Uterus (tissue), 3 donors: ENCODE measurements at regions not wholly inside any gene's neighbourhood (a gene's known extent, or its start where the extent isn't known, plus 50 kb on each side); places are given as distances from the start of the nearest gene placed in this dataset.

Experiments
- DNase-seq, 2 donors: peaks; one replicate each; pipeline ENCODE4 v3.0.0-alpha.2; 2019 to 2020
- H3K27ac ChIP-seq, 2 donors: fragments of 200-600 bp; sonication (generic); 1 replicate in 1 of 2; 2 replicates in 1 of 2; pipeline ENCODE4 v1.5.1; 2016 to 2018
- H3K27me3 ChIP-seq, 2 donors: fragments of 200-600 bp; sonication (generic); one replicate each; pipeline ENCODE4 v1.5.1; 2018 to 2019; ENCODE audit warnings: control low read depth in 1 of 2
- H3K36me3 ChIP-seq, 2 donors: fragments of 200-600 bp; sonication (generic); one replicate each; pipeline ENCODE4 v1.5.1; 2019; ENCODE audit warnings: control low read depth in 1 of 2
- H3K4me1 ChIP-seq, 2 donors: fragments of 200-600 bp; sonication (generic); one replicate each; pipeline ENCODE4 v1.5.1; 2018 to 2019; ENCODE audit warnings: control low read depth in 1 of 2
- H3K4me3 ChIP-seq, 2 donors: fragments of 200-600 bp; sonication (generic); 1 replicate in 1 of 2; 2 replicates in 1 of 2; pipeline ENCODE4 v1.5.1; 2018 to 2019; ENCODE audit warnings: mild to moderate bottlenecking in 1 of 2
- H3K9me3 ChIP-seq, 2 donors: fragments of 200-600 bp; sonication (generic); one replicate each; pipeline ENCODE4 v1.5.1; 2019; ENCODE audit warnings: control low read depth in 1 of 2
- POLR2A ChIP-seq, 2 donors: fragments of 450-650 bp; IDR thresholded peaks; one replicate each; pipeline ENCODE4 v1.6.1; 2016; ENCODE audit warnings: antibody characterized with exemption in 2 of 2, mild to moderate bottlenecking in 1 of 2, moderate library complexity in 1 of 2
- intact Hi-C: fragments of 100-400 bp; cut with DNase I; formaldehyde crosslinking; loops from one replicate; pipeline ENCODE4 v1.15.1; 2023; ENCODE audit warnings: low total_unique reads
- TF ChIP-seq, protein P1 (sequence below), 4 experiments: fragments of 200-600 bp in 2 of 4; fragments of 450-650 bp in 2 of 4; sonication (generic) in 2 of 4; IDR thresholded peaks; one replicate each; pipeline ENCODE4 v1.5.1; 2016 to 2019; ENCODE audit warnings: antibody characterized with exemption in 4 of 4, mild to moderate bottlenecking in 2 of 4, moderate library complexity in 1 of 4
- donor health status: DM: yes; HTN: yes; CAD: no.

DNA sequence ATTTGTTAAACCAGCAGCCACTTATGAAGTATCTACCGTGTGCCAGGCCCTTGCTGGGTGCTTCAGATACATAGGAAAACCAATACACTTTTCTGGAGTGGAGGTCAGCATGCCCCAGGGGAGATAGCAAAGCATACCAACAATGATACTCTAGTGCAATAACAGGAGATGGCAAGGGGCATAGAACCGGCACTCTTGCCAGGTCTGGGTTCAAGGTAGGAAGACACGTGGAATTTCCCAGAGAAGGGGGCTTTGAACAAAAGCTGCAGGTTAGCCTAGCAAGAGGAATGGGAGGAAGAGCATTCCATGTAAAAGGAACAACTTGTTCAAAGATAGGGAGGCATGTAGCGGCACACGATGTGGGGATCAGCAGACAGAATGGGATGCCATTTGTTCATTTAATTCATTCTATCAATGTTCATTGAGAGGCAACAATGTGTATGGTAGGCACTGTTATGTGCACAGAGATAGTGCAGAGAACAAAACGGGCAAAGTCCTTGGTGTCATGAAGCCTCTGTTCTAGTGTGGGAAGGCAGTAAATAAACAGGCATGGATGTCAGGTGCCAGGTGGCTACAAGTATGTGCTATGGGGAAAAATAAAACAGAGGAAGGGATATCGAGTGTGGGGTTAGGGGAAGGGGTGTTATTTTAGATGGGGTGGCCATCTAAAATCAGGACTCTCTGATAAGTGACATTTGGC, 162.6 kb upstream of the E2F8 start:
- TF ChIP-seq, protein P1, sequence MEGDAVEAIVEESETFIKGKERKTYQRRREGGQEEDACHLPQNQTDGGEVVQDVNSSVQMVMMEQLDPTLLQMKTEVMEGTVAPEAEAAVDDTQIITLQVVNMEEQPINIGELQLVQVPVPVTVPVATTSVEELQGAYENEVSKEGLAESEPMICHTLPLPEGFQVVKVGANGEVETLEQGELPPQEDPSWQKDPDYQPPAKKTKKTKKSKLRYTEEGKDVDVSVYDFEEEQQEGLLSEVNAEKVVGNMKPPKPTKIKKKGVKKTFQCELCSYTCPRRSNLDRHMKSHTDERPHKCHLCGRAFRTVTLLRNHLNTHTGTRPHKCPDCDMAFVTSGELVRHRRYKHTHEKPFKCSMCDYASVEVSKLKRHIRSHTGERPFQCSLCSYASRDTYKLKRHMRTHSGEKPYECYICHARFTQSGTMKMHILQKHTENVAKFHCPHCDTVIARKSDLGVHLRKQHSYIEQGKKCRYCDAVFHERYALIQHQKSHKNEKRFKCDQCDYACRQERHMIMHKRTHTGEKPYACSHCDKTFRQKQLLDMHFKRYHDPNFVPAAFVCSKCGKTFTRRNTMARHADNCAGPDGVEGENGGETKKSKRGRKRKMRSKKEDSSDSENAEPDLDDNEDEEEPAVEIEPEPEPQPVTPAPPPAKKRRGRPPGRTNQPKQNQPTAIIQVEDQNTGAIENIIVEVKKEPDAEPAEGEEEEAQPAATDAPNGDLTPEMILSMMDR (IDR thresholded peaks at IDR 0.05), result no peak
- TF ChIP-seq POLR2A (IDR thresholded peaks at IDR 0.05), result no peak
- no peaks in the 10 kb centered on the region for H3K4me1 ChIP-seq
- DNase-seq, result no peak

DNA sequence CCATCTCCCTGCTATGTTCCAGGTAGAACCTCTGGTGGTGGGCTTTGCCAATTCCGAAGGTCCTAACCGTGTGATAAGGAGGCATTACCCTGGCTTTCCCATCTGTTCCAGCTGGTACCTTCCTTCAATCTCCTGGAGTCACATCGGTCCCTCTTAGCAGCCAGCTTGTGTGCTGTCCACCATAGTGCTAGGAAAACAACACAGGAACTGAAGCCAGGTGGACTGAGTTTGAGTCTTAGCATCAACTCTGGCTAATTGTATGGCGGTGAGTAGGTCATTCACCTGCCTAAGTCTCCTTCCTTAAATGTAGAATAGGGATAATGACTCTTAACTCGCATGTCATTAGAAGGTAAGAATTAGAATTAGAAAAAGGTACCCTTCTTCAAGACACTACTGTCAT, 159.6 kb upstream of the E2F8 start:
- Histone ChIP-seq H3K4me3 (no peak overlapping the region), H3K4me1 (no peaks in the 10 kb centered on the region), H3K36me3 (no peaks in the 10 kb centered on the region), H3K9me3 (no peaks in the 10 kb centered on the region), H3K27ac (no peak overlapping the region), H3K27me3 (no peaks in the 10 kb centered on the region)
- TF ChIP-seq POLR2A (IDR thresholded peaks at IDR 0.05), result no peak
- TF ChIP-seq, protein P1 (IDR thresholded peaks at IDR 0.05), result no peak
- no peak for DNase-seq
- intact Hi-C loops, result no loop called here

More for the DNA sequence above, 162.6 kb upstream of the E2F8 start:
- Histone ChIP-seq H3K4me3 (no peak overlapping the region), H3K36me3 (no peaks in the 10 kb centered on the region), H3K27me3 (no peaks in the 10 kb centered on the region), H3K9me3 (no peaks in the 10 kb centered on the region), H3K27ac (no peak overlapping the region)
- intact Hi-C loops, result no loop called here

- Histone ChIP-seq H3K36me3 (no peaks in the 10 kb centered on the region), H3K4me1 (no peaks in the 10 kb centered on the region), H3K9me3 (no peaks in the 10 kb centered on the region), H3K4me3 (no peak overlapping the region), H3K27ac (no peak overlapping the region), H3K27me3 (no peaks in the 10 kb centered on the region)
- peak; percentile 31 to 33 for DNase-seq
- TF ChIP-seq, protein P1 (IDR thresholded peaks at IDR 0.05), result no peak
- no peak for TF ChIP-seq POLR2A (IDR thresholded peaks at IDR 0.05)
- intact Hi-C loops, result no loop called here
Observed at GRCh38 chr11:19398772-19399527, 158.2 kb upstream of the E2F8 start.

- DNase-seq, result no peak
- Histone ChIP-seq H3K4me3 (no peak overlapping the region), H3K36me3 (no peaks in the 10 kb centered on the region), H3K27me3 (no peaks in the 10 kb centered on the region), H3K27ac (no peak overlapping the region), H3K4me1 (no peaks in the 10 kb centered on the region), H3K9me3 (no peaks in the 10 kb centered on the region)
- TF ChIP-seq, protein P1 (IDR thresholded peaks at IDR 0.05), result no peak
- TF ChIP-seq POLR2A (IDR thresholded peaks at IDR 0.05), result no peak
- intact Hi-C loops, result no loop called here
Observed at GRCh38 chr11:19398273-19398672, 157.5 kb upstream of the E2F8 start.

DNA sequence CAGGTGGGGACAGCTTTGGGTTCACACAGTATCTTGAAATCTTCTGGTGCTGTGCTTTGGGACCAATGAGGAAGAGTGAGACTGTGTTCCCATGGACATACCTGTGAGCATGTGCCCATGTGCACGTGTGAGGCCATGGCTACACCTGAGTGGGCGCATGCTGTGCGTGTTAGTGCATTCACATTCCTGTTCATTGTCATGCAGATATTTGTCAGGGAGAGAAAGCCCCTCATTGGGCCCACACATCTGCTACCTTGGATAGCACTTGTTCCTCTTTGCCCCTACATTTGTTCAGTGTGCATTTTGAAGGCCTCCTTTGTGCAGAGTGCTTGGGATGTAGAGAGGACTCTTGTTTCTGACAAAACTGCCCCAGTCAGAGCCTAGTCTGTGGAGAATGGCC, 154.3 kb upstream of the E2F8 start:
- no peak for TF ChIP-seq POLR2A (IDR thresholded peaks at IDR 0.05)
- DNase-seq, result no peak
- Histone ChIP-seq H3K4me1 (no peaks in the 10 kb centered on the region), H3K27ac (no peak overlapping the region), H3K27me3 (no peaks in the 10 kb centered on the region), H3K36me3 (no peaks in the 10 kb centered on the region), H3K4me3 (no peak overlapping the region), H3K9me3 (no peaks in the 10 kb centered on the region)
- intact Hi-C loops, result no loop called here
